ENCODE measurements at regions not wholly inside any gene's neighbourhood (a gene's known extent, or its start where the extent isn't known, plus 50 kb on each side); places are given as distances from the start of the nearest gene placed in this dataset.

DNA sequence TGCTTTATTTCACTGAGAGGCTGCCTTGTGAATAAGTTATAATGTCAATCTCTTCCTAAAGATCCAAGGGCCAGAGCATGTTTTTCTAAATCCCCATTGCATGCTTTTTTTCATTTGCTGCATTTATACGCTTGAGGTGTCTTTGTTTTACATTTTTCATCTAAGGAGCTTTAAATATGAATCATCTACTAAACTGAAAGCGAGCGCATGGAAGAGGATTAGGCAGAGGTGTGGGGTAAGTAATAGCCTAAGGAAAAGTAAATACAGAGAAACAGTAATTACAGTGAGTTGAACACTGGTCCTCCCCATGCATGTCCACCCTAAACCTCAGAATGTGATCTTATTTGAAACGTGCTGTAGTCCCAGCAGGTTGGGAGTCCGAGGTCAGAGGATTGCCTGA, 76.4 kb upstream of the METAP2 start:
- Histone ChIP-seq H3K9me3 (ENCODE audit: control insufficient read depth, insufficient read depth, low read length) (peaks cover 3% of the 10 kb centered on the region; the same call in 1 of the 2 replicates), H3K27me3 (ENCODE audit: control insufficient read depth, insufficient read depth, low read length) (peaks cover 14% of the 10 kb centered on the region), H3K27ac (ENCODE audit: low read depth, low read length) (no peak overlapping the region), H3K4me3 (ENCODE audit: low read depth, low read length) (no peak overlapping the region)
- DNase-seq (ENCODE audit: low read depth, low spot score) = no peak
- ChIA-PET POLR2A (no interaction called here), CTCF (no interaction called here)
- TF ChIP-seq, protein P1, sequence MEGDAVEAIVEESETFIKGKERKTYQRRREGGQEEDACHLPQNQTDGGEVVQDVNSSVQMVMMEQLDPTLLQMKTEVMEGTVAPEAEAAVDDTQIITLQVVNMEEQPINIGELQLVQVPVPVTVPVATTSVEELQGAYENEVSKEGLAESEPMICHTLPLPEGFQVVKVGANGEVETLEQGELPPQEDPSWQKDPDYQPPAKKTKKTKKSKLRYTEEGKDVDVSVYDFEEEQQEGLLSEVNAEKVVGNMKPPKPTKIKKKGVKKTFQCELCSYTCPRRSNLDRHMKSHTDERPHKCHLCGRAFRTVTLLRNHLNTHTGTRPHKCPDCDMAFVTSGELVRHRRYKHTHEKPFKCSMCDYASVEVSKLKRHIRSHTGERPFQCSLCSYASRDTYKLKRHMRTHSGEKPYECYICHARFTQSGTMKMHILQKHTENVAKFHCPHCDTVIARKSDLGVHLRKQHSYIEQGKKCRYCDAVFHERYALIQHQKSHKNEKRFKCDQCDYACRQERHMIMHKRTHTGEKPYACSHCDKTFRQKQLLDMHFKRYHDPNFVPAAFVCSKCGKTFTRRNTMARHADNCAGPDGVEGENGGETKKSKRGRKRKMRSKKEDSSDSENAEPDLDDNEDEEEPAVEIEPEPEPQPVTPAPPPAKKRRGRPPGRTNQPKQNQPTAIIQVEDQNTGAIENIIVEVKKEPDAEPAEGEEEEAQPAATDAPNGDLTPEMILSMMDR (IDR thresholded peaks at IDR 0.05; ENCODE audit: low read depth, low read length) = no peak

DNA sequence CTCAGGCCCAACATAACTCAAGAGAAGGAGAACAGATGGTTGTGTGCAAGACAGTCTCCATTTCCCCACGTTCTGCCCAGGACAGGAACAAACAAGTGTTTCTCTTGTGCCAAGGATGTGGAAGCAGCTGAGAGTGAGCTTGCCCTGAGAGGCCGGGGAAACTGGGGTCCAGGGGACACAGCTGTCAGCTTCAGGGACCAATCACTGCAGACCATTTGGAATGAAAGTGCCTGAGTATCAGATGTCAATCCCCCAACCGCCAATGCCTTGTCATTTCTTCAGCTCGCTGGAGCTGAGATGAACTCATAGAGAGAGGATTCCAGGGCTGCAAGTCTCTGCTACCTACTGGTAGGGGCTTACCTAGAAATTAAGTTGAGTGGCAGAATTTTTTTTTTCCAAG, 71.9 kb upstream of the METAP2 start:
- Histone ChIP-seq H3K27me3 (ENCODE audit: control insufficient read depth, insufficient read depth, low read length) (peaks cover 10% of the 10 kb centered on the region), H3K27ac (ENCODE audit: low read depth, low read length) (no peak overlapping the region), H3K9me3 (ENCODE audit: control insufficient read depth, insufficient read depth, low read length) (no peaks in the 10 kb centered on the region), H3K4me3 (ENCODE audit: low read depth, low read length) (no peak overlapping the region)
- DNase-seq (ENCODE audit: low read depth, low spot score) = no peak
- ChIA-PET POLR2A (no interaction called here), CTCF (no interaction called here)
- TF ChIP-seq, protein P1 (IDR thresholded peaks at IDR 0.05; ENCODE audit: low read depth, low read length) = no peak

DNA sequence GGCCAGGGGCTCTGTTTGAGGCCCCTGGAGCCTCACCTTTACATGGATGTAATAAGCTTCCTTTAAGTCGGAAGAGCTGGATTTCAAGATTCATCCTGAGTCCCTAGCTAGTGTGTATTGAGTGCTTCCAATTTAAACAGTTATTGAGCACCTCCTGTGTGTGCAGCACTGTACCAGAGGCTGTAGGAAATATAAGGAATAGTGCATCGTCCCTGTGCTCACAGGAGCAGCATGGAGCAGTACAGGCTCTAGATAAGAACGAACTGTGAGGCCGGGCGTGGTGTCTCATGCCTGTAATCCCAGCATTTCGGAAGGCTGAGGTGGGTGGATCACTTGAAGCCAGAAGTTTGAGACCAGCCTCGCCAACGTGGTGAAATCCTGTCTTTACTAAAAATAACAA, 65.8 kb upstream of the METAP2 start:
- Histone ChIP-seq H3K4me3 (ENCODE audit: low read depth, low read length) (no peak overlapping the region), H3K27ac (ENCODE audit: low read depth, low read length) (no peak overlapping the region), H3K27me3 (ENCODE audit: control insufficient read depth, insufficient read depth, low read length) (peaks cover 7% of the 10 kb centered on the region), H3K9me3 (ENCODE audit: control insufficient read depth, insufficient read depth, low read length) (no peaks in the 10 kb centered on the region)
- TF ChIP-seq, protein P1 (IDR thresholded peaks at IDR 0.05; ENCODE audit: low read depth, low read length) = no peak
- ChIA-PET POLR2A (no interaction called here), CTCF (no interaction called here)
- no peak for DNase-seq (ENCODE audit: low read depth, low spot score)

DNA sequence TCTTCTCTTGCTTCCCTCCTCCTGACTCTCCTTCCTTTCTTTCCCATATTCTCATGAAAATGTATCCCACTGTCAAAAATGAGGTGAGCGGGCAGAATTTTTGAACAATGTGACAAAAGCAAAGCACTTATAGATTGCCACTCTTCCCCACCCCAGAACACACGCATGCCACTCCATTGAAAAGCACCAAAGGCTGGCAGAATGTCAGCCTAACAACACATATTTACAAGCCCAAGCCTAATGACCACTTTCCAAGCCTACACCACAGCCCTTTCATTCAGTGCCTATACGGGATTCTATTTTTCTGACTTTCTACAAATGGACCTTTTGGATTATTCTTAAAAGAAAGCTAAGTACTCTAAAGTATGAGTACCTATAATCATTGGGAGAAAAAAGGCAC, 62.9 kb upstream of the METAP2 start:
- no peaks in the 10 kb centered on the region for H3K9me3 ChIP-seq (ENCODE audit: control insufficient read depth, insufficient read depth, low read length)
- no peak overlapping the region for H3K4me3 ChIP-seq (ENCODE audit: low read depth, low read length)
- no peak for DNase-seq (ENCODE audit: low read depth, low spot score)
- ChIA-PET CTCF (interaction anchor here (0.6 kb wide), 1 partner anchor 399 kb away, joined by 3 read pairs; no protein-coding TSS in a partner anchor), POLR2A (no interaction called here)
- H3K27ac ChIP-seq (ENCODE audit: low read depth, low read length) = no peak overlapping the region
- TF ChIP-seq, protein P1 (IDR thresholded peaks at IDR 0.05; ENCODE audit: low read depth, low read length) = no peak
- peaks cover 4% of the 10 kb centered on the region for H3K27me3 ChIP-seq (ENCODE audit: control insufficient read depth, insufficient read depth, low read length)

DNA sequence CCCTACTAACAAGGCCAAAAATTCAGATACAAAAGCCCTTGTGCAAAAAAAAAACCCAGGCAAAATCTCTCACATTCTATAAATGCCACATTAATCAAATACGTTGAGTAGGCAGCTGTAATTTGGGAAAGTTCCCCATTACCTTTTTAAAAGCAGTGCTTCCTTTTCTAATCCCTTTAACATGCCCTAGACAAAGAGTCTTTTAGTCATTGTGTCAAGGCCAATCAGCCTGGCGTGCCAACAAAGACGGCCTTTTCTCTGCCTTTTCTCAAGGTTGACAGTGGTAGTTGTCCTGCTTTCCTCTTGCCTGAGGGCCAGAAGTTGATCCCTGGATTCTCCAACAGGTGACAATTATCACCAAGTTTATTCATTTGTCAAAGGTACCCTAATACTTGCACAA, 62.5 kb upstream of the METAP2 start:
- Histone ChIP-seq H3K9me3 (ENCODE audit: control insufficient read depth, insufficient read depth, low read length) (no peaks in the 10 kb centered on the region), H3K27me3 (ENCODE audit: control insufficient read depth, insufficient read depth, low read length) (peaks cover 4% of the 10 kb centered on the region), H3K27ac (ENCODE audit: low read depth, low read length) (no peak overlapping the region), H3K4me3 (ENCODE audit: low read depth, low read length) (no peak overlapping the region)
- TF ChIP-seq, protein P1 (IDR thresholded peaks at IDR 0.05; ENCODE audit: low read depth, low read length) = no peak
- ChIA-PET CTCF (interaction anchor here (0.6 to 1.1 kb wide), 3 partner anchors 121 to 399 kb away, joined by 3 read pairs; partner anchors contain the start of gene NR2C1), POLR2A (no interaction called here)
- no peak for DNase-seq (ENCODE audit: low read depth, low spot score)
